Peyer's patch (tissue), 4 donors: ENCODE measurements at regions not wholly inside any gene's neighbourhood (a gene's known extent, or its start where the extent isn't known, plus 50 kb on each side); places are given as distances from the start of the nearest gene placed in this dataset.

ENCODE experiments used
- DNase-seq, 3 donors: peaks; one replicate each; pipeline ENCODE4 v3.0.0-alpha.2; 2017 to 2019
- H3K27ac ChIP-seq, 4 donors: fragments of 200-600 bp; sonication (generic); one replicate each; pipeline ENCODE4 v1.5.1; 2016 to 2019
- H3K27me3 ChIP-seq, 2 donors: fragments of 200-600 bp; sonication (generic); one replicate each; pipeline ENCODE4 v1.5.1; 2019
- H3K36me3 ChIP-seq, 3 donors: fragments of 200-600 bp; sonication (generic); one replicate each; pipeline ENCODE4 v1.5.1; 2016 to 2019
- H3K4me1 ChIP-seq, 4 donors: fragments of 200-600 bp; sonication (generic); one replicate each; pipeline ENCODE4 v1.5.1; 2016 to 2019
- H3K4me3 ChIP-seq, 4 donors: fragments of 200-600 bp; sonication (generic); 1 replicate in 3 of 4; 2 replicates in 1 of 4; pipeline ENCODE4 v1.5.1; 2016 to 2019; ENCODE audit warnings: mild to moderate bottlenecking in 1 of 4
- H3K9me3 ChIP-seq, 4 donors: fragments of 200-600 bp; sonication (generic); one replicate each; pipeline ENCODE4 v1.5.1; 2016 to 2019; ENCODE audit warnings: mild to moderate bottlenecking in 1 of 4
- POLR2A ChIP-seq, 2 donors: fragments of 450-650 bp; IDR thresholded peaks; one replicate each; pipeline ENCODE4 v1.5.1; 2017; ENCODE audit warnings: antibody characterized with exemption in 2 of 2, mild to moderate bottlenecking in 2 of 2, moderate library complexity in 2 of 2
- TF ChIP-seq, protein P1 (sequence below), 6 experiments: fragments of 450-650 bp in 4 of 6; fragments of 200-600 bp in 2 of 6; sonication (generic) in 1 of 6; IDR thresholded peaks; one replicate each; pipeline ENCODE4 v1.5.1; 2017 to 2019; ENCODE audit warnings: antibody characterized with exemption in 6 of 6, mild to moderate bottlenecking in 3 of 6, moderate library complexity in 1 of 6

DNA sequence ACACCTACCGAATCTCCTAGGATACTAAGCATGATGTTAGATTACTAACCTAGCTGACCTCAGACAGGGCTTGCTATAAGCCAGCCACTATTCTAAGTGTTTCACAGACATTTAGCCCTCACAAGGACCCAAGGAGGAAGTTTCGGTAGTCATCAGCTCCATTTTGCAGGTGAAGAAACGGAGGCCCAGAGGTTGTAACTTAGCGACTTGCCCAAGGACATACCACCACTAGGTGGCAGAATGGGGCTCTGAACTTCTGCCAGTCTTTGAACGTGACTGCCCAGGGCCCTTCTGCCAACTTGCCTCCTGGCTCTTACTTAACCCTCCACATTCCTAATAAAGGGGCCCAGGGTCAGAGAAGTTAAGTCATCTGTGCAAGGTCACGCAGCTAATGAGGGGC lies 283.5 kb downstream of the C1orf94 start:
- no peaks in the 10 kb centered on the region for H3K36me3 ChIP-seq
- no peaks in the 10 kb centered on the region for H3K9me3 ChIP-seq
- H3K4me1 ChIP-seq, result no peaks in the 10 kb centered on the region
- no peak overlapping the region for H3K4me3 ChIP-seq
- DNase-seq, result peak in 1 of 3 donors; percentile 74
- no peaks in the 10 kb centered on the region for H3K27me3 ChIP-seq
- H3K27ac ChIP-seq, result no peak overlapping the region
- TF ChIP-seq, protein P1, sequence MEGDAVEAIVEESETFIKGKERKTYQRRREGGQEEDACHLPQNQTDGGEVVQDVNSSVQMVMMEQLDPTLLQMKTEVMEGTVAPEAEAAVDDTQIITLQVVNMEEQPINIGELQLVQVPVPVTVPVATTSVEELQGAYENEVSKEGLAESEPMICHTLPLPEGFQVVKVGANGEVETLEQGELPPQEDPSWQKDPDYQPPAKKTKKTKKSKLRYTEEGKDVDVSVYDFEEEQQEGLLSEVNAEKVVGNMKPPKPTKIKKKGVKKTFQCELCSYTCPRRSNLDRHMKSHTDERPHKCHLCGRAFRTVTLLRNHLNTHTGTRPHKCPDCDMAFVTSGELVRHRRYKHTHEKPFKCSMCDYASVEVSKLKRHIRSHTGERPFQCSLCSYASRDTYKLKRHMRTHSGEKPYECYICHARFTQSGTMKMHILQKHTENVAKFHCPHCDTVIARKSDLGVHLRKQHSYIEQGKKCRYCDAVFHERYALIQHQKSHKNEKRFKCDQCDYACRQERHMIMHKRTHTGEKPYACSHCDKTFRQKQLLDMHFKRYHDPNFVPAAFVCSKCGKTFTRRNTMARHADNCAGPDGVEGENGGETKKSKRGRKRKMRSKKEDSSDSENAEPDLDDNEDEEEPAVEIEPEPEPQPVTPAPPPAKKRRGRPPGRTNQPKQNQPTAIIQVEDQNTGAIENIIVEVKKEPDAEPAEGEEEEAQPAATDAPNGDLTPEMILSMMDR (IDR thresholded peaks at IDR 0.05), result peak in 4 of 6 experiments; percentile 35 to 49 (median 47)
- no peak for TF ChIP-seq POLR2A (IDR thresholded peaks at IDR 0.05)

DNA sequence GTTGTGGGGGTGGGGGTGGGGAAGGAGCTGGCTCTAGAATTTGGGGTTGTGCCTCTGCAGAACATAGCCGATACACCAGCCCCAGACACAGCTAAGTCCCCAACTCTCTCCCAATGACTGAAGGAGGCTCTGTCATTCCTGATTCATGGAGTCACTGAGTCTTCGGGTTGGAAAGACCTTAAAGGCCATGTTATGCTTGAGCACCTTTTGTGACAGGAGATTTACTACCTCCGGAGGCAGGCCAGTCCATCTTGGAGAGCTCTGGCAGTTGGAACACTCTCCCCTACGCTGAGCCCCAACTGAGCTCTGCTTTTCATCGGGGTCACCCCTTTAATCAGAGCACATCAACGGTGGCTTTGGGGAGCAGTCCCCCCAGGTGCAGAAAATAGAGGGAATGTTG lies 284.4 kb upstream of the GJB5 start:
- Histone ChIP-seq H3K9me3 (no peaks in the 10 kb centered on the region), H3K36me3 (no peaks in the 10 kb centered on the region), H3K4me1 (no peaks in the 10 kb centered on the region), H3K27ac (no peak overlapping the region), H3K4me3 (no peak overlapping the region), H3K27me3 (no peaks in the 10 kb centered on the region)
- TF ChIP-seq POLR2A (IDR thresholded peaks at IDR 0.05), result no peak
- no peak for DNase-seq

DNA sequence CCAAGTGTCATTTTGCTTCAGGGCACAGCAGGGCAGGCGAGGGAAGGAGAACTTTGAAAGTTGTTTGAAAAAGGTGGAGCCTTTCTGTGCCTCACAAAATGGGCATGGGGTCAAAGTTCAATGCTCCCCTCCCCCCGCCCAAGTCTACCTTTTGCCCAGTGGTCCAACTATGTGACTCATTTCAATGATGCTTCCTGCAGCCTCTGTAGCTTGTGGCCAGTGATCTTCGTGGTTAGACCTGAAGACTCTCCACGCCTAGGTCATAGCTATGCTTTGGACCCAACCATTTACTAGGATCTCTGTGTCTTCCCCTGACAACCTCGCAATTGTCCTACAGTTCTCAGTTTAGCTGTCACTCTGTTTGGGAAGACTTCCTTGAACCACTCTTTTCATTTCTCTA lies 280.3 kb upstream of the GJB5 start:
- no peak for DNase-seq
- TF ChIP-seq, protein P1 (IDR thresholded peaks at IDR 0.05), result no peak
- no peak for TF ChIP-seq POLR2A (IDR thresholded peaks at IDR 0.05)
- Histone ChIP-seq H3K27ac (no peak overlapping the region), H3K9me3 (no peaks in the 10 kb centered on the region), H3K36me3 (no peaks in the 10 kb centered on the region), H3K4me3 (no peak overlapping the region), H3K27me3 (no peaks in the 10 kb centered on the region), H3K4me1 (no peaks in the 10 kb centered on the region)

DNA sequence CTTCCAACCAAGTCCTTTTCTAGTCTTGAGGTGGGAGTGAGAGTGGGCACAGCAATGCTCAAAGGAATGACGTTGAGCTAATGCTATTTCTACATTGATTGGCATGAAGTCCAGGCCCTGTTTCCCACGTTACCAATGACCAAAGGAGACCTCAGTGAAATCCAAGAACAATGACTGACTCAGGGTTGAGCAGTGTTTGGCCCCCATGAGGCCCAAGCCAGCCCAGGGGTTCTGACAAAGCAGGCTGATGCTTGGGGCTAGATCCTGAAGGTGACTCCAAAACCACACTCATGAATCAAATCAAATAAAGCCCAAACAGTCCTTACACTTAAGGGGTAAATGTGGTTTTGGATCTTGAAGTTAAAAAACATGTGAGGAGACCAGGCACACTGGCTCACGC lies 278.5 kb upstream of the GJB5 start:
- TF ChIP-seq, protein P1 (IDR thresholded peaks at IDR 0.05), result no peak
- no peak for TF ChIP-seq POLR2A (IDR thresholded peaks at IDR 0.05)
- Histone ChIP-seq H3K27ac (no peak overlapping the region), H3K36me3 (no peaks in the 10 kb centered on the region), H3K27me3 (no peaks in the 10 kb centered on the region), H3K4me1 (no peaks in the 10 kb centered on the region), H3K9me3 (no peaks in the 10 kb centered on the region), H3K4me3 (no peak overlapping the region)
- no peak for DNase-seq

DNA sequence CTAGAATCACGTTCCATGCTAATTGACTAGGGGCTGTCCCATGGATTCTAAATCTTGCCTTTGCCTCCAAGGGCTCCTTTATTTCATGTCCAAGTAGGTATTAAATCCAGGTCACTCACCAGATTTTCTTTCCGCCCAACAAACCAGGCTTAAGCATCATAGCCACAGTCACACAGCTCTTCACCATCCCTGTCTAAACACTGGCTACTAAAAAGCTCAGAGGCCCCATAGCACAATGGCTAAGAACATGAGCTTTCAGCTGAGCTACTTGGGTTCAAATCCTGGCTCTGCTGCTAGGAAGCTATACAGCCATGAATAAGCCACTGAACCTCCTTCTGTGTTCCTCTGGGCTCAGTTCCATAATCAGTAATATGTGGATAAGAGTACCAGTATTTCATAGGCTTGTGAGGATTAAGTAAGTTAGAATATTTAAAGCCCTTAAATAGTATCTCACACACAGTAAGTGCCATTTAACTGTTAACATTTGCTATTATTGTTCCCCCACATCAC lies 277.2 kb upstream of the GJB5 start:
- Histone ChIP-seq H3K27me3 (no peaks in the 10 kb centered on the region), H3K9me3 (no peaks in the 10 kb centered on the region), H3K36me3 (no peaks in the 10 kb centered on the region), H3K4me1 (no peaks in the 10 kb centered on the region), H3K4me3 (no peak overlapping the region), H3K27ac (no peak overlapping the region)
- DNase-seq, result no peak
- TF ChIP-seq, protein P1 (IDR thresholded peaks at IDR 0.05), result no peak
- no peak for TF ChIP-seq POLR2A (IDR thresholded peaks at IDR 0.05)

DNA sequence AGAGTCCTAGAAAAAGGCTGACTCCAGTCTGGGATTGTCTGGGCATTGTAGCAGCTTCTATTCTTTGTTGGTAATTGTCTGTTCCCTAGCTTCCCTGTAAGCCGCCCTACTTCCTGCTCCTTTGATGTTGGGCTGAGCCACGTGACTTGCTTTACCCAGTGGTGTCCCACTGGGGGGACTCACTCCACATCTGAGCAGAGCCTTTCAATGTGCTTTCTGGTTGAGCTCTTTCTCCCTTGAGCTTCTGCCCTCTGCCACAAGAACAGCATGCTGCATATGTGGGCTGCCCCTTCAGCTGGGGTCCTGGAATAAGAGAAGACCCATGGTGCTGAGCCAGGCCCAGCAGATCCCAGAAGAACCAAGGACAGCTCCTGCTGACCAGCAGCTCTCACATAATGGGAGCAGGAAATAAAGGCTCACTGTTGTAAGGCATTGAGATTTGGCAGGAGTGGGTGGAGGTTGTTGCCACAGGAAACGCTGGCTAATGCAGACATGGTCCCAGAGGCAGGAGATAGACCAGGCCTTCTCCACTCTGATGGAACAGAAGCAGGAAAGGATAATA lies 276.3 kb upstream of the GJB5 start:
- TF ChIP-seq, protein P1 (IDR thresholded peaks at IDR 0.05), result no peak
- no peak for TF ChIP-seq POLR2A (IDR thresholded peaks at IDR 0.05)
- no peaks in the 10 kb centered on the region for H3K36me3 ChIP-seq
- DNase-seq, result no peak

More for the DNA sequence above, 276.3 kb upstream of the GJB5 start:
- Histone ChIP-seq H3K27ac (no peak overlapping the region), H3K9me3 (no peaks in the 10 kb centered on the region), H3K27me3 (no peaks in the 10 kb centered on the region), H3K4me1 (no peaks in the 10 kb centered on the region), H3K4me3 (no peak overlapping the region)
